GM12864 (cell line): ENCODE measurements at regions not wholly inside any gene's neighbourhood (a gene's known extent, or its start where the extent isn't known, plus 50 kb on each side); places are given as distances from the start of the nearest gene placed in this dataset.

Source experiments
- DNase-seq: peaks from one replicate; pipeline ENCODE4 v3.0.0-alpha.2; 2011; ENCODE audit warnings: low read depth
- H3K4me3 ChIP-seq: 2 replicates; pipeline ENCODE4 v1.5.1; 2011; ENCODE audit warnings: mild to moderate bottlenecking, low read depth, low read length, control low read depth
- CTCF ChIP-seq: IDR thresholded peaks from 2 replicates; pipeline ENCODE4 v1.5.1; 2011; ENCODE audit warnings: low read depth, mild to moderate bottlenecking, moderate library complexity, low read length, control low read depth, inconsistent platforms; ENCODE audit errors: missing control alignments

DNA sequence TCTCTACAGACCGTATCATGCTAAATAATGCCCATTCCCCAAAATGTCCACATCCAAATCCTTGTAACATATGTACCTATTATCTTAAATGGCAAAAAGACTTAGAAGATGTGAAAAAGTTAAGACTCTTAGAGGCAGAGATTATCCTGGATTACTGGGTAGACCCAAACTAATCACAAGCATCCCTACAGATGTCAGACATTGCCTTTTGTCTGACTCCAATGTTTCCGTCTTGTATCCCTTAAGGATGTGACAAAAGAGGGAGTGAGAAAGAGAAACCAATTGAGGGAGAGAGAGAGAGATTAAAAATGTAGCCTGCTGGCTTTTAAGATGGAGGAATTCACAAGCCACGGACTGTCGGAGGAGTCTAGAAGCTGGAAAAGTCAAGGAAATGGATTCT lies 401.9 kb upstream of the FSTL5 start:
- TF ChIP-seq CTCF = no peak
- H3K4me3 ChIP-seq = no peak overlapping the region
- DNase-seq = no peak

DNA sequence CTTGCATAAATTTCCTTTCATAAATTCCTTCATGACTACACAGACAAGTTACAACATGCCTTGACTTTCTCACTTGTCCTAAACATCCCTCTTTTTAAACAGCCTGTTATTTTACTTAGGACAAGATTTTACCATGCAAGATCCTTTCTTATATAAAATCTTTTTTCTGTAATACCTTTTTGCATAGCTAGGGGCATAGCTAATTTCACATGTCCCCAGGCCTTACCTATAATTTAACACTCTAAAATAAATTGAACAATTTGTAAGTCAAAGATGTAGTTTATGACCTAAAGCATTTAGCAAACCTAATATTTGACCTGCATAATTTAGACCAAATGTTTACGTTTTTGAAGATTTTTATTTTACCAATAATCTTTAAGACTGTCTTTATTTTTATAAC lies 396.3 kb upstream of the FSTL5 start:
- TF ChIP-seq CTCF = no peak
- no peak for DNase-seq

DNA sequence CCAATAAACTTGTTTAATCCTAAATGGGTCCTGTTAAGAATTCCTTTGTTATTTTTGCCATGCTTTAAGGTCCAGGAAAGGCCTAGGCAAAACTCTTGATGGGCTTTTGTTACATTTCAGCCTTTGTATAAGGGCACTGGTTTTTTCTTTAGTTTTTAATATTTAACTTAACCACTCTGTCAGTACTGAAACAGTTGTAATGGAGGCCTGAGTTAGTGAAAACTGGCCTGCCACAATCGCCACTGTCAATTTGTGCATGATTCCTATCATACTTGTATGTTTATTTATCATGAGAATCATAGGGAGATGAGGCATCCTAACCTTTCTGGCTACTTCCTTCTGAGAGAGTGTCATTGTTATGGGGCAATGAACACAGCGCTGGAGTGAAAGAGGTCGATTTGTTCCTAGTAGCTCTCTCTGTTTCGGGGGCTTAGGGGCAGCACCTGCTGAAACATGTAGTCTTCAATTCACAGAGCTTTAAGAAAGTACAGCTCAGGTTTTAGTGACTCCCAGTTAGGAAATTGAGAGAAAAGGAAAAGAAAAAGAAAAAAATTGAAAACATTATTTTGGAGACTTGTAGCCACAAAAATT lies 393.8 kb upstream of the FSTL5 start:
- no peak for DNase-seq
- no peak for TF ChIP-seq CTCF
- H3K4me3 ChIP-seq = no peak overlapping the region

More for the DNA sequence above, 396.3 kb upstream of the FSTL5 start:
- H3K4me3 ChIP-seq = no peak overlapping the region

GRCh38 chr4:162535121-162535520 lies 371.3 kb upstream of the FSTL5 start:
- no peak for DNase-seq
- no peak overlapping the region for H3K4me3 ChIP-seq
- TF ChIP-seq CTCF = no peak

DNA sequence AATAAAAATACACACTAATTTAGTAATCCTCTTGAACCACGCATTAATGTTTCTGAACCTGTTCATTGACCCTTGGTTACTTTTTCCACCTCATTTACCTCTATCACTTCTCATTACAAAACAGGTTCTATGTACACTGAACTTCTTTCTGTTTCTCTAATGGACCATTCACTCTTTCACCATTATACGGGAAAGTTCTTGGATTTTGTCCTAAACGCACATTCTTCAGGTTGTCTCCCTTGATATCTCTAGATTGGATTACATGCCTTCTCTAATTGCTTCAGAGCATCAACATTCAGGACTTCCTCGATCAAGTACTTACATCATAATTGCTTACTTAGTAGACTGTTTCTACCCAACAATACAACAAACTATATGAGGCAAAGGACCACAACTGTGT lies 359.4 kb upstream of the FSTL5 start:
- no peak overlapping the region for H3K4me3 ChIP-seq
- TF ChIP-seq CTCF = no peak
- DNase-seq = no peak

DNA sequence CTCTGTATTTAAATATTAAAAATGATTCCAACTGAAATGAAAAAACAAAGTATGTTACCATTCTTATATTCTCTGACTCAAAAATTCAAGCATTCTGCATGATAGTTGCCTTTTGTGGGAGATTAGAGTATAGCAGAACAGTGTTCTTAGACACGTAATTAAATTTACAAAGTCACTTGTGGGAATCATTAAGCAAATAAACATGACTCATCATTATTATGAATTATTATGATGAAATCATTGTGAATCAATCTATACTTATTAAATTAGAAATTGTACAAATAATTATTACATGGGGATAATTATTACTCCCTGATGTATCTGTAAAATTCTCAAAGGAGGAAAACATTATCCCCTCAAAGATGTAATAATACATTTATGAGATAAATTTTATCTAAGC lies 358.9 kb upstream of the FSTL5 start:
- H3K4me3 ChIP-seq = no peak overlapping the region
- no peak for TF ChIP-seq CTCF
- DNase-seq = no peak

- H3K4me3 ChIP-seq = no peak overlapping the region
- DNase-seq = no peak
- TF ChIP-seq CTCF = no peak
Measured at GRCh38 chr4:162510937-162511336, 347.1 kb upstream of the FSTL5 start.
